ENCODE measurements at regions not wholly inside any gene's neighbourhood (a gene's known extent, or its start where the extent isn't known, plus 50 kb on each side); places are given as distances from the start of the nearest gene placed in this dataset.

DNA sequence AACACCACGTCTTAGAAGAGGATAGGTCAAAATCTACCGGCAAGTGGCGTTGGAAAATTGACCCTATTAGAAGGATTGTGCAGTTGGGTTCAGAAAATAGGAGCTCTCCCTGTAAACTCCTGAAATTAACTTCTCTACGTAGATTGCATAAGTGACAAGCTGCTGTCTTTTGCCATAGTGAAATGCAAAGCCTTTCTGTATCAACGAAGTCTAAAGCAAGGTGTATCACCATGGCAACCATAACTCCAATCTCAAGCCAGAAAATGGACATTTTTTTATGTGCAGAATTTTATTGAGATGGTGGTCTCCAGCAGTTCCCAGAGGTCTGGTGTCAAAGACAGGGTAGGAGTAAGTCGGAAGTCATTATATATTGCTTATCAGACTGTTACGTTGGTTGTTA is 367.7 kb upstream of the NOVA1 start:
- Histone ChIP-seq H3K27ac (ENCODE audit: insufficient read depth in 1 of 2, low read depth in 1 of 2, low read length in 2 of 2, poor library complexity in 1 of 2, severe bottlenecking in 2 of 2) (no peak overlapping the region), H3K4me1 (ENCODE audit: control extremely low read depth in 1 of 4, control insufficient read depth in 4 of 4, insufficient read depth in 4 of 4, low read length in 3 of 4) (no peaks in the 10 kb centered on the region), H3K9me3 (ENCODE audit: control extremely low read depth in 1 of 5, control insufficient read depth in 4 of 5, insufficient read depth in 2 of 5, low read depth in 1 of 5, low read length in 4 of 5) (no peaks in the 10 kb centered on the region), H3K27me3 (replicated peaks in 2 of 5; ENCODE audit: control insufficient read depth in 4 of 5, insufficient read depth in 5 of 5, low read length in 4 of 5) (no peaks in the 10 kb centered on the region), H3K36me3 (ENCODE audit: control insufficient read depth in 4 of 4, insufficient read depth in 4 of 4, low read length in 3 of 4) (no peaks in the 10 kb centered on the region), H3K4me3 (ENCODE audit: control insufficient read depth in 1 of 7, extremely low read depth in 1 of 7, insufficient read depth in 4 of 7, low read depth in 2 of 7, low read length in 6 of 7) (no peak overlapping the region)
- CTCF ChIA-PET, result no interaction called here
- no peak for DNase-seq
- 88% methylated on average over 3 of the region's 7 CpGs for WGBS (ENCODE audit: insufficient coverage)
- POLR2A ChIA-PET, result no interaction called here

DNA sequence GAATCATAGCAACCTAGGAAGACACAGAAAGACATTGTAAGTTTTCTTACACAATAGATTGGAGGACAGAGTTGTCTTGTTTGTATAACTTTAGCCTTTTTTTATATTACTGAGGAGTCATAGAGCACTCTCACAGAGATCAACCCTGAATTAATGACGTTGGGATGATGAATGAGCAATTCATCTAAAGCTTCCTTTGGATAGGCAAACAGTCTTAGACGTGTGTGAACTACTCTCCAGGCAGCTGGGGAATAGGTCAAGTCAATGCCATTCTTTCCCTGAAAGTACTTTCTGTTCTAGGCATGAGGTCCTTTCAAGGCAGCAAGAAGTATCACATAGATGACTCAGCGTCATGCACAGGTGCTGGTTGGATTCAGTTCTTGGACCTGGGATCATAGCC is 369.1 kb upstream of the NOVA1 start:
- H3K4me3 ChIP-seq (ENCODE audit: control insufficient read depth in 1 of 7, extremely low read depth in 1 of 7, insufficient read depth in 4 of 7, low read depth in 2 of 7, low read length in 6 of 7), result no peak overlapping the region
- H3K9me3 ChIP-seq (ENCODE audit: control extremely low read depth in 1 of 5, control insufficient read depth in 4 of 5, insufficient read depth in 2 of 5, low read depth in 1 of 5, low read length in 4 of 5), result no peaks in the 10 kb centered on the region
- ChIA-PET CTCF (no interaction called here), POLR2A (no interaction called here)
- no peaks in the 10 kb centered on the region for H3K36me3 ChIP-seq (ENCODE audit: control insufficient read depth in 4 of 4, insufficient read depth in 4 of 4, low read length in 3 of 4)
- WGBS (ENCODE audit: insufficient coverage), result 53% methylated on average over 3 of the region's 3 CpGs
- H3K4me1 ChIP-seq (ENCODE audit: control extremely low read depth in 1 of 4, control insufficient read depth in 4 of 4, insufficient read depth in 4 of 4, low read length in 3 of 4), result no peaks in the 10 kb centered on the region
- DNase-seq, result no peak
- no peak overlapping the region for H3K27ac ChIP-seq (ENCODE audit: insufficient read depth in 1 of 2, low read depth in 1 of 2, low read length in 2 of 2, poor library complexity in 1 of 2, severe bottlenecking in 2 of 2)
- no peaks in the 10 kb centered on the region for H3K27me3 ChIP-seq (replicated peaks in 2 of 5; ENCODE audit: control insufficient read depth in 4 of 5, insufficient read depth in 5 of 5, low read length in 4 of 5)

DNA sequence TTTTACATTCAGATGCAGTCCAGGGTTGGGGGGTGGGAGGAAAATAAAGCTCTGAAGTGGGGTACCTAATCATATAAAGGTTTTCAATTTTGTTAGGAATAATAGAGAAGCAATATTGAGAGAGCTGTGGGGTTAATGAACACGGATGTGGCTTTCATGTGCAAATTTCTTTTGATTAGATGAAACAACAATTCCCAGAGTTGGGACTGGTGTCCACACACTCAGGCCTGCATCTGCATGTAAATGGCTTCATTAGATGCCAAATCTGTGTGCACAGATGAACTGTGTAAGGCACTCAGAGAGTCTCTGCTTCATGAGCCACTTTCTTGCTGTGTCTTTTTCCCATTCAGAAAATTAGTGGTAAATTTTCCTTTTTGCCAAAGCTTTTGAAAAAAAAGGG is 377.1 kb upstream of the NOVA1 start:
- H3K9me3 ChIP-seq (ENCODE audit: control extremely low read depth in 1 of 5, control insufficient read depth in 4 of 5, insufficient read depth in 2 of 5, low read depth in 1 of 5, low read length in 4 of 5), result no peaks in the 10 kb centered on the region
- CTCF ChIA-PET, result no interaction called here
- WGBS (ENCODE audit: insufficient coverage), result 60% methylated on average over 1 of the region's 1 CpG

DNA sequence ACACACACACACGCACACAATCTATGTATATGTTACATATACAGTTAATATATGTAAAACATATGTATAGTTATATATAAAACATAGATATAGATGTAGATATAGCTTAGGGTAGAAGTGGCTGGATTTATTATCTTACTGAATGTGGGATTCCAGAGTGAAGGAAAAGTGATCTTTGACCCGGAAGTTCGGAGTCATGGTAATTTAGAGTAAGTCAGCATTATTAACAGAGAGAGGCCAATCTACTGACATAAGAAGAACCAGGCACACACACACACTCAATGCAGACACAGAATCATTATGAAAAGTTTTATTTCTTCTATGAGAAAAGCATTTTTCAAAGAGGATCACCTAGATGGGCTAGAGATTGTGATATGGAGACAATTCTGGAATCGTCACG is 384.2 kb upstream of the NOVA1 start:
- no peak overlapping the region for H3K27ac ChIP-seq (ENCODE audit: insufficient read depth in 1 of 2, low read depth in 1 of 2, low read length in 2 of 2, poor library complexity in 1 of 2, severe bottlenecking in 2 of 2)
- no peaks in the 10 kb centered on the region for H3K36me3 ChIP-seq (ENCODE audit: control insufficient read depth in 4 of 4, insufficient read depth in 4 of 4, low read length in 3 of 4)
- ChIA-PET CTCF (no interaction called here), POLR2A (no interaction called here)
- no peak for DNase-seq
- H3K4me3 ChIP-seq (ENCODE audit: control insufficient read depth in 1 of 7, extremely low read depth in 1 of 7, insufficient read depth in 4 of 7, low read depth in 2 of 7, low read length in 6 of 7), result no peak overlapping the region
- WGBS (ENCODE audit: insufficient coverage), result no CpG with 5 or more reads among the region's 5 CpGs
- H3K4me1 ChIP-seq (ENCODE audit: control extremely low read depth in 1 of 4, control insufficient read depth in 4 of 4, insufficient read depth in 4 of 4, low read length in 3 of 4), result no peaks in the 10 kb centered on the region
- no peaks in the 10 kb centered on the region for H3K9me3 ChIP-seq (ENCODE audit: control extremely low read depth in 1 of 5, control insufficient read depth in 4 of 5, insufficient read depth in 2 of 5, low read depth in 1 of 5, low read length in 4 of 5)
- peaks cover 0 to 2% (median 0%) of the 10 kb centered on the region in 5 experiments for H3K27me3 ChIP-seq (replicated peaks in 2 of 5; ENCODE audit: control insufficient read depth in 4 of 5, insufficient read depth in 5 of 5, low read length in 4 of 5)

More for the DNA sequence above, 377.1 kb upstream of the NOVA1 start:
- POLR2A ChIA-PET, result no interaction called here
- Histone ChIP-seq H3K27ac (ENCODE audit: insufficient read depth in 1 of 2, low read depth in 1 of 2, low read length in 2 of 2, poor library complexity in 1 of 2, severe bottlenecking in 2 of 2) (no peak overlapping the region), H3K36me3 (ENCODE audit: control insufficient read depth in 4 of 4, insufficient read depth in 4 of 4, low read length in 3 of 4) (no peaks in the 10 kb centered on the region), H3K27me3 (replicated peaks in 2 of 5; ENCODE audit: control insufficient read depth in 4 of 5, insufficient read depth in 5 of 5, low read length in 4 of 5) (peaks cover 0 to 2% (median 0%) of the 10 kb centered on the region in 5 experiments), H3K4me1 (ENCODE audit: control extremely low read depth in 1 of 4, control insufficient read depth in 4 of 4, insufficient read depth in 4 of 4, low read length in 3 of 4) (no peaks in the 10 kb centered on the region), H3K4me3 (ENCODE audit: control insufficient read depth in 1 of 7, extremely low read depth in 1 of 7, insufficient read depth in 4 of 7, low read depth in 2 of 7, low read length in 6 of 7) (no peak overlapping the region)
- no peak for DNase-seq

DNA sequence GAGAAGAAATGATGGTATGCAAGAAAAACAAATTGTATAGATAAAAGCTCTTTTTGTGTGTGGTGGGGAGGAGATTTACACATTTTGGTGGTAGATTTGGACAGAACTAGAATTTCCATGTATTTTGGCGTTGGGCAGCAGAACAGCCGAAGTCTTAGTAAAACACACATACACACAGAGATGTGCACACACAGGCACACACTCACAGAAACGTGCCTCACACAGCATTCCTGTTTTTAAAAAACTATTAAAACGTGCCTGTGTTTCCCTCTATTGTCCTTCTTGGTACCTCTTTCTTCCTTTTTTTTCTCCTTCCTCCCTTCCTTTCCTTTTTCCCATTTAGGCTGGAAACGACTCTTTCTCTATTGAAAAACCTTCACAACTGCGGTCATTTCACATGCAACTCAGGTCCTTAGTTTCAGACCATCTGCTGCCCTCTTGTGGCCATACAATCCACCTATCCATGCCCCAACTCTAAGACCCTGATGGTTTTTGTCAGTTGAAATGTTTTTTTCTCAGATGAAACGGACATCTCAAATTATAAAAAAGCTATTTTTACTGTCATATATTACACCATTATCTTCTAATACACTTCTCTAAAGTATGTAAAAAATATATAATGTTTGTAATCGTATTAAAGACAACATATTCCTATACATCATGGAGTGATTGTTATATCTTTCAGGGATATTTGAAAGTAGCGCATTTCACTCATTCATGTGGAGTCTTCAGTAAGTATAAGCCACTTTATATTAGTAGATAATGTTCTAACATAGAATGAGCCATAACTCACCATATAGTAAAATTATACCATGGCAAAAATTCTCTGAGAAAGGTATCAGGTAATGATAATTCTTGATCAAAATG is 386.7 kb upstream of the NOVA1 start:
- ChIA-PET CTCF (interaction anchor here (1.5 to 2.0 kb wide), 2 partner anchors 19 to 35 kb away, joined by 4 to 5 read pairs; no protein-coding TSS in a partner anchor), POLR2A (no interaction called here)
- peak; percentile 18 to 56 (median 47) for DNase-seq
- H3K9me3 ChIP-seq (ENCODE audit: control extremely low read depth in 1 of 5, control insufficient read depth in 4 of 5, insufficient read depth in 2 of 5, low read depth in 1 of 5, low read length in 4 of 5), result no peaks in the 10 kb centered on the region
- no peaks in the 10 kb centered on the region for H3K4me1 ChIP-seq (ENCODE audit: control extremely low read depth in 1 of 4, control insufficient read depth in 4 of 4, insufficient read depth in 4 of 4, low read length in 3 of 4)
- no peak overlapping the region for H3K4me3 ChIP-seq (ENCODE audit: control insufficient read depth in 1 of 7, extremely low read depth in 1 of 7, insufficient read depth in 4 of 7, low read depth in 2 of 7, low read length in 6 of 7)
- no peak overlapping the region for H3K27ac ChIP-seq (ENCODE audit: insufficient read depth in 1 of 2, low read depth in 1 of 2, low read length in 2 of 2, poor library complexity in 1 of 2, severe bottlenecking in 2 of 2)
- peaks cover 0 to 1% (median 0%) of the 10 kb centered on the region in 5 experiments for H3K27me3 ChIP-seq (replicated peaks in 2 of 5; ENCODE audit: control insufficient read depth in 4 of 5, insufficient read depth in 5 of 5, low read length in 4 of 5)
- WGBS (ENCODE audit: insufficient coverage), result 34% methylated on average over 6 of the region's 9 CpGs
- no peaks in the 10 kb centered on the region for H3K36me3 ChIP-seq (ENCODE audit: control insufficient read depth in 4 of 4, insufficient read depth in 4 of 4, low read length in 3 of 4)

DNA sequence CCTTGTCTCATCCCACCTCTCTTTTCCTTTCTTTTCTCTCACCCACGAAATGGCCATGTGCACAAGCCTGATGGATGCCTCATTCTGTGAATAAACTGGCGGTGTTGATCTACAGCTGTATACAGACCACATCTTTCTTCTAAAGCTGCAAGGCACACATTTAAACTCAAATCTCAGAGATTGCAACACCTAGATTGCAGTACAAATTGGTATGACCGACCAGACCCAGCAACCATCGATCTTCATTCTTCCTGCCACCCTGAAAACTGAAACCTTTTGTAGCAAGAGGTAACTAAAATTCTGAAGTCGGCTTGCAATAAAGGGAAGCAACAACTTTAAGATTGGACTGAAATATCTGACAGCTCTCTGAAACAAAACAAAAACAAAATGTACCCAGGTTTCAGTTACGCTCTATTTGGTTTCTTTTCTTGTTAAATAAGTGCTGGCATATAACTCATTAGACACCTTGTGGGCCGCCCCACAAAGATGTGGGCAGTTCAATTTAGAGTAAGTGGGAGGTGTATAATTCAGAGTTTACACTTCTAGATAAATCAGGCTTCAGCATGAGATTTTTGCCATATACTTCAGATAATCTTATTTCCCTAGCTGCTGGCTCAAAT is 390.0 kb upstream of the NOVA1 start:
- ChIA-PET CTCF (no interaction called here), POLR2A (interaction anchor here (0.6 kb wide), 1 partner anchor 16 kb away, joined by 3 read pairs; no protein-coding TSS in a partner anchor)
- H3K27me3 ChIP-seq (replicated peaks in 2 of 5; ENCODE audit: control insufficient read depth in 4 of 5, insufficient read depth in 5 of 5, low read length in 4 of 5), result no peaks in the 10 kb centered on the region
- 79% methylated on average over 5 of the region's 7 CpGs for WGBS (ENCODE audit: insufficient coverage)
- H3K4me1 ChIP-seq (ENCODE audit: control extremely low read depth in 1 of 4, control insufficient read depth in 4 of 4, insufficient read depth in 4 of 4, low read length in 3 of 4), result no peaks in the 10 kb centered on the region
- DNase-seq, result no peak
- H3K4me3 ChIP-seq (ENCODE audit: control insufficient read depth in 1 of 7, extremely low read depth in 1 of 7, insufficient read depth in 4 of 7, low read depth in 2 of 7, low read length in 6 of 7), result no peak overlapping the region
- H3K36me3 ChIP-seq (ENCODE audit: control insufficient read depth in 4 of 4, insufficient read depth in 4 of 4, low read length in 3 of 4), result no peaks in the 10 kb centered on the region
- H3K9me3 ChIP-seq (ENCODE audit: control extremely low read depth in 1 of 5, control insufficient read depth in 4 of 5, insufficient read depth in 2 of 5, low read depth in 1 of 5, low read length in 4 of 5), result no peaks in the 10 kb centered on the region
- no peak overlapping the region for H3K27ac ChIP-seq (ENCODE audit: insufficient read depth in 1 of 2, low read depth in 1 of 2, low read length in 2 of 2, poor library complexity in 1 of 2, severe bottlenecking in 2 of 2)

DNA sequence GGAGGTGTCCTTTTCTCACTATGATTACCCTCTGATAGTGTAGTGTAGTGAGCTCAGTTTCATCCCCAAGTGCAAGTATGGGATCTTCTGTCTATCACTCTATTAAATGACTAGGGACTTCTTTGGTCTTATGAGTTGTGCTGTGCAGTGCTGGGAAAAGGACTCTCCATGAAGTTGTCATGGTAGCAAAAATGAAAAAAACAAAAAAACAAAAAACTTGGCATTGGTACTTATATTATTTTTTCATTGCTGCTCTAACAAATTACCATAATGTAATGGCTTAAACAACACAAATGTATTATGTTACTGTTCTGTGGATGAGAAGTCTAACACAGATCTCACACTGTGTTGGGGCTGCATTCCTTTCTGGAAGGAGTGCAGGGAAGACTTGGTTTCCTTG is 393.1 kb upstream of the NOVA1 start:
- POLR2A ChIA-PET, result no interaction called here
- Histone ChIP-seq H3K4me1 (ENCODE audit: control extremely low read depth in 1 of 4, control insufficient read depth in 4 of 4, insufficient read depth in 4 of 4, low read length in 3 of 4) (no peaks in the 10 kb centered on the region), H3K27me3 (replicated peaks in 2 of 5; ENCODE audit: control insufficient read depth in 4 of 5, insufficient read depth in 5 of 5, low read length in 4 of 5) (no peaks in the 10 kb centered on the region), H3K9me3 (ENCODE audit: control extremely low read depth in 1 of 5, control insufficient read depth in 4 of 5, insufficient read depth in 2 of 5, low read depth in 1 of 5, low read length in 4 of 5) (no peaks in the 10 kb centered on the region), H3K4me3 (ENCODE audit: control insufficient read depth in 1 of 7, extremely low read depth in 1 of 7, insufficient read depth in 4 of 7, low read depth in 2 of 7, low read length in 6 of 7) (no peak overlapping the region), H3K27ac (ENCODE audit: insufficient read depth in 1 of 2, low read depth in 1 of 2, low read length in 2 of 2, poor library complexity in 1 of 2, severe bottlenecking in 2 of 2) (no peak overlapping the region), H3K36me3 (ENCODE audit: control insufficient read depth in 4 of 4, insufficient read depth in 4 of 4, low read length in 3 of 4) (no peaks in the 10 kb centered on the region)
- no peak for DNase-seq
- CTCF ChIA-PET, result no interaction called here
